HG03159 (cell line): ENCODE measurements at regions not wholly inside any gene's neighbourhood (a gene's known extent, or its start where the extent isn't known, plus 50 kb on each side); places are given as distances from the start of the nearest gene placed in this dataset.
"Not testable (repeated sequence)": the region's sequence is repeated elsewhere in the genome, so short reads cannot be mapped to it uniquely, and the experiment has no call there.

ENCODE experiments used
- ATAC-seq: cut with Tn5 transposase; IDR thresholded peaks from one replicate; pipeline ENCODE4 v1.9.1; 2021; ENCODE audit warnings: mild to moderate bottlenecking, moderate library complexity; ENCODE audit not compliant: unreplicated experiment

GRCh38 chr21:13827201-13827600, 217.6 kb downstream of the POTED start:
- no peak for ATAC-seq

- ATAC-seq: not testable (repeated sequence)
Measured at GRCh38 chr21:13826511-13826910, 216.9 kb downstream of the POTED start.

- ATAC-seq: not testable (repeated sequence)
Measured at GRCh38 chr21:13825218-13825778, 215.7 kb downstream of the POTED start.

- not testable (repeated sequence) for ATAC-seq
Measured at GRCh38 chr21:13820286-13820685, 210.7 kb downstream of the POTED start.

- ATAC-seq: not testable (repeated sequence)
Measured at GRCh38 chr21:13812191-13812590, 202.6 kb downstream of the POTED start.

GRCh38 chr21:13810559-13810958, 201.0 kb downstream of the POTED start:
- not testable (repeated sequence) for ATAC-seq

- ATAC-seq: not testable (repeated sequence)
Measured at GRCh38 chr21:13806444-13806843, 196.9 kb downstream of the POTED start.

GRCh38 chr21:13802757-13803156, 193.2 kb downstream of the POTED start:
- not testable (repeated sequence) for ATAC-seq
